ENCODE measurements at regions not wholly inside any gene's neighbourhood (a gene's known extent, or its start where the extent isn't known, plus 50 kb on each side); places are given as distances from the start of the nearest gene placed in this dataset.

- Mint-ChIP-seq H3K36me3 (ENCODE audit: low read depth) (no peaks in the 10 kb centered on the region), H3K4me1 (no peaks in the 10 kb centered on the region), H3K4me3 (no peak overlapping the region), H3K9me3 (peaks cover 11% of the 10 kb centered on the region), H3K27ac (no peak overlapping the region), H3K27me3 (no peaks in the 10 kb centered on the region)
- no peak for ATAC-seq (ENCODE audit: low read depth)
- ChIA-PET CTCF (no interaction called here), POLR2A (no interaction called here)
- intact Hi-C loops (cut with micrococcal nuclease): no loop called here
- TF ChIP-seq CTCF (IDR thresholded peaks at IDR 0.05): no peak
- DNase-seq: no peak
Measured at GRCh38 chr16:61074324-61074723, 961.9 kb downstream of the CDH8 start.

DNA sequence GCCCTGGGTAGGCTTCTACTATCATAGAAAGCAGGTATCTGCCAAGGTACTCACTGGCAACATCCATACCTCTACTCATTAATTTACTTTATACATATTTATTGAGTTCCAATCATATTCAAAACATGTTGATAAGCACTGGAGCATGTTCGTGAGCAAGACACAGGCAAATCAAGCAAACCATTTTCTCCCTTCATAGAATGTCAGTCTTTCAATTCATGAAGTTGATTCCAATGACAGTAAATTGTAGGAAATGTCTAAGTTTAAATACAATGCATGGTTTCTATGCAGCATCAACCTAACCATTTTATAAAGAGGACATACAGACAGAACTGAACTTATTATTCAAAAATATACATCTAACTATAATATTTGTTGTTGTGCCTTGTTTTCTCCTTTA is 978.6 kb downstream of the CDH8 start:
- Mint-ChIP-seq H3K9me3 (peaks cover 4% of the 10 kb centered on the region), H3K4me3 (no peak overlapping the region), H3K27me3 (no peaks in the 10 kb centered on the region), H3K27ac (no peak overlapping the region), H3K36me3 (ENCODE audit: low read depth) (no peaks in the 10 kb centered on the region), H3K4me1 (no peaks in the 10 kb centered on the region)
- no peak for DNase-seq
- intact Hi-C loops (cut with micrococcal nuclease): no loop called here
- ATAC-seq (ENCODE audit: low read depth): no peak
- ChIA-PET CTCF (no interaction called here), POLR2A (no interaction called here)
- no peak for TF ChIP-seq CTCF (IDR thresholded peaks at IDR 0.05)

- Mint-ChIP-seq H3K36me3 (ENCODE audit: low read depth) (no peaks in the 10 kb centered on the region), H3K4me3 (no peak overlapping the region), H3K27me3 (no peaks in the 10 kb centered on the region), H3K9me3 (peaks cover 8% of the 10 kb centered on the region), H3K27ac (no peak overlapping the region), H3K4me1 (no peaks in the 10 kb centered on the region)
- ChIA-PET CTCF (no interaction called here), POLR2A (no interaction called here)
- TF ChIP-seq CTCF (IDR thresholded peaks at IDR 0.05): no peak
- intact Hi-C loops (cut with micrococcal nuclease): no loop called here
- DNase-seq (no peak), ATAC-seq (ENCODE audit: low read depth) (no peak)
Measured at GRCh38 chr16:61050547-61050946, 985.7 kb downstream of the CDH8 start.

DNA sequence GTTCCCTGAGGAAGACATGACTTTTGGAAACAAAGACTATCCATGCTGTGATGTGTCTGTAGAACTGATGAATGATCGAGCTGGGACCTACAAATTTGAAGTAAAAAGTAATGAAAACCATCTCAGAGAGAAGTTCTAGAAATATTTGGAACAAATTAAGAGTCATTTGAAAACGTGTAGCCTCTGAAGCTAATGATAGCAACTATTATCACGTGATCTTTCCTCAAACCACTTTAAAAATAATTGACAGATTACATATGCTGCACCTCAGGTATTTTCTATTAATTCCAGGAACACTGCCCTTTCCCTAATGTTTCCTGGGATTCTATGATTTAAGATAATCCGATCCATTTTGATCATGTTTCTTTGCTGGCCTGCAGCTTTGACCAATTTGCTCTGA is 990.3 kb downstream of the CDH8 start:
- Mint-ChIP-seq H3K27me3 (no peaks in the 10 kb centered on the region), H3K9me3 (peaks cover 5% of the 10 kb centered on the region), H3K27ac (no peak overlapping the region), H3K4me3 (no peak overlapping the region), H3K4me1 (no peaks in the 10 kb centered on the region), H3K36me3 (ENCODE audit: low read depth) (no peaks in the 10 kb centered on the region)
- POLR2A ChIA-PET: no interaction called here
- ATAC-seq (ENCODE audit: low read depth) (no peak), DNase-seq (no peak)
- intact Hi-C loops (cut with micrococcal nuclease): no loop called here
- CTCF ChIA-PET: no interaction called here
- TF ChIP-seq CTCF (IDR thresholded peaks at IDR 0.05): no peak

DNA sequence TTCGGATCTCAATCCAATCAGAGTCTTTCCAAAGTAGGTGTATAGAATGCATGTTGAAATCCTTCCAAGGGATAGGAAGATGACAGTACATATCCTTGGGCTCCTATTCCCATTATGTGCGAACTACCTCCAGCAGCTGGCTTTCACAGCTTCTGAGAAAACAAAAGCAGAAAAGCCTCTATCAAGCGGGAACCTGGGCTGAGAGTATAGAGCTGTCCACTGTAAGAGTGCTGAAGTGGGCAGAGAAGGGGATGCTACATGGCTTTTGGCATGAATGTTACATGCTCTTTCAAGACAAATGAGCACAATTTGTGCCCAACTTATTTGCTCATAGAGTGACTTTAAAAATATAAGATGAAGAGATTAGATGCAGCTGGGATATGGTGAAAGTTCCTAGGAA is 993.5 kb downstream of the CDH8 start:
- DNase-seq: no peak
- no peaks in the 10 kb centered on the region for H3K4me1 Mint-ChIP-seq
- no peaks in the 10 kb centered on the region for H3K36me3 Mint-ChIP-seq (ENCODE audit: low read depth)
- no peaks in the 10 kb centered on the region for H3K9me3 Mint-ChIP-seq
- ChIA-PET CTCF (no interaction called here), POLR2A (no interaction called here)
- no peak for TF ChIP-seq CTCF (IDR thresholded peaks at IDR 0.05)
- intact Hi-C loops (cut with micrococcal nuclease): no loop called here
- H3K27me3 Mint-ChIP-seq: no peaks in the 10 kb centered on the region
- ATAC-seq (ENCODE audit: low read depth): no peak
- H3K4me3 Mint-ChIP-seq: no peak overlapping the region
- no peak overlapping the region for H3K27ac Mint-ChIP-seq
